RWPE2 (cell line): ENCODE measurements at regions not wholly inside any gene's neighbourhood (a gene's known extent, or its start where the extent isn't known, plus 50 kb on each side); places are given as distances from the start of the nearest gene placed in this dataset.

ENCODE experiments used
- ATAC-seq: fragments of 200-7000 bp; cut with Tn5 transposase; 3 replicates; pipeline ENCODE4 v1.9.1; 2021; ENCODE audit warnings: low read depth
- DNase-seq: peaks from one replicate; pipeline ENCODE4 v3.0.0-alpha.2; 2020; ENCODE audit warnings: low spot score
- H3K27ac ChIP-seq: fragments of 450-650 bp; 2 replicates; pipeline ENCODE4 v1.5.1; 2017; ENCODE audit warnings: mild to moderate bottlenecking; ENCODE audit not compliant: poor library complexity, severe bottlenecking
- H3K27me3 ChIP-seq: fragments of 250-450 bp; sonication (Bioruptor Pico); 2 replicates; pipeline ENCODE4 v1.5.1; 2021; ENCODE audit warnings: mild to moderate bottlenecking, moderate library complexity; ENCODE audit not compliant: insufficient read depth, poor library complexity, severe bottlenecking
- H3K36me3 ChIP-seq: fragments of 250-450 bp; sonication (Bioruptor Pico); 2 replicates; pipeline ENCODE4 v1.5.1; 2020; ENCODE audit warnings: low read depth, mild to moderate bottlenecking, moderate library complexity
- H3K4me1 ChIP-seq: fragments of 250-450 bp; sonication (Bioruptor Pico); 2 replicates; pipeline ENCODE4 v1.5.1; 2021; ENCODE audit warnings: mild to moderate bottlenecking, moderate library complexity; ENCODE audit not compliant: insufficient read depth, poor library complexity, severe bottlenecking
- H3K4me3 ChIP-seq: fragments of 250-450 bp; sonication (Bioruptor Pico); 2 replicates; pipeline ENCODE4 v1.5.1; 2021; ENCODE audit warnings: mild to moderate bottlenecking, moderate library complexity; ENCODE audit not compliant: severe bottlenecking
- H3K9me3 ChIP-seq: fragments of 250-450 bp; sonication (Bioruptor Pico); 2 replicates; pipeline ENCODE4 v1.5.1; 2021; ENCODE audit warnings: mild to moderate bottlenecking, moderate library complexity; ENCODE audit not compliant: severe bottlenecking
- CTCF ChIP-seq: fragments of 450-650 bp; IDR thresholded peaks from one replicate; pipeline ENCODE4 v1.5.1; 2017; ENCODE audit warnings: mild to moderate bottlenecking, moderate library complexity; ENCODE audit not compliant: poor library complexity, severe bottlenecking

- ATAC-seq = peak; percentile 26; the same call in 1 of the 3 replicates
- Histone ChIP-seq H3K27ac (no peak overlapping the region), H3K4me1 (no peaks in the 10 kb centered on the region), H3K4me3 (no peak overlapping the region), H3K9me3 (no peaks in the 10 kb centered on the region), H3K27me3 (no peaks in the 10 kb centered on the region), H3K36me3 (no peaks in the 10 kb centered on the region)
- no peak for DNase-seq
- no peak for TF ChIP-seq CTCF
Observed at GRCh38 chr5:172571413-172571812, 69.7 kb upstream of the NEURL1B start.

GRCh38 chr5:172570594-172571334, 70.3 kb upstream of the NEURL1B start:
- no peak for TF ChIP-seq CTCF
- H3K4me3 ChIP-seq = no peak overlapping the region
- H3K9me3 ChIP-seq = no peaks in the 10 kb centered on the region
- no peaks in the 10 kb centered on the region for H3K36me3 ChIP-seq
- no peak overlapping the region for H3K27ac ChIP-seq
- no peaks in the 10 kb centered on the region for H3K4me1 ChIP-seq
- DNase-seq (no peak), ATAC-seq (no peak)
- H3K27me3 ChIP-seq = no peaks in the 10 kb centered on the region

GRCh38 chr5:172569861-172570558, 71.1 kb upstream of the NEURL1B start:
- Histone ChIP-seq H3K9me3 (no peaks in the 10 kb centered on the region), H3K4me3 (no peak overlapping the region), H3K27me3 (no peaks in the 10 kb centered on the region), H3K27ac (no peak overlapping the region), H3K4me1 (no peaks in the 10 kb centered on the region), H3K36me3 (no peaks in the 10 kb centered on the region)
- DNase-seq (no peak), ATAC-seq (peak; percentile 40; the same call in 2 of the 3 replicates)
- TF ChIP-seq CTCF = no peak

- no peaks in the 10 kb centered on the region for H3K36me3 ChIP-seq
- no peak for TF ChIP-seq CTCF
- H3K9me3 ChIP-seq = no peaks in the 10 kb centered on the region
- ATAC-seq = no peak
- H3K4me1 ChIP-seq = no peaks in the 10 kb centered on the region
- no peak for DNase-seq
- H3K27ac ChIP-seq = no peak overlapping the region
- H3K27me3 ChIP-seq = no peaks in the 10 kb centered on the region
- no peak overlapping the region for H3K4me3 ChIP-seq
Observed at GRCh38 chr5:172568308-172568910, 72.7 kb upstream of the NEURL1B start.
